GM23248 (cell line): ENCODE measurements at regions not wholly inside any gene's neighbourhood (a gene's known extent, or its start where the extent isn't known, plus 50 kb on each side); places are given as distances from the start of the nearest gene placed in this dataset.

Experiments
- EZH2 ChIP-seq: fragments of 200-600 bp; sonication (generic); IDR thresholded peaks from 2 replicates; pipeline ENCODE4 v1.6.1; 2018; ENCODE audit warnings: antibody characterized with exemption, mild to moderate bottlenecking; ENCODE audit not compliant: insufficient read depth, poor library complexity, severe bottlenecking
- EZH2phosphoT487 ChIP-seq: fragments of 200-600 bp; sonication (generic); IDR thresholded peaks from 2 replicates; pipeline ENCODE4 v1.6.1; 2018; ENCODE audit warnings: antibody characterized with exemption, moderate library complexity, mild to moderate bottlenecking, low read depth; ENCODE audit not compliant: insufficient read depth

GRCh38 chr2:128984855-128985254 lies 666.2 kb upstream of the HS6ST1 start:
- TF ChIP-seq EZH2 (no peak), EZH2phosphoT487 (no peak)
